GM19324 (cell line): ENCODE measurements at regions not wholly inside any gene's neighbourhood (a gene's known extent, or its start where the extent isn't known, plus 50 kb on each side); places are given as distances from the start of the nearest gene placed in this dataset.

ENCODE experiments used
- ATAC-seq: cut with Tn5 transposase; IDR thresholded peaks from one replicate; pipeline ENCODE4 v1.9.1; 2021; ENCODE audit warnings: mild to moderate bottlenecking, moderate library complexity; ENCODE audit not compliant: unreplicated experiment, low FRiP score

DNA sequence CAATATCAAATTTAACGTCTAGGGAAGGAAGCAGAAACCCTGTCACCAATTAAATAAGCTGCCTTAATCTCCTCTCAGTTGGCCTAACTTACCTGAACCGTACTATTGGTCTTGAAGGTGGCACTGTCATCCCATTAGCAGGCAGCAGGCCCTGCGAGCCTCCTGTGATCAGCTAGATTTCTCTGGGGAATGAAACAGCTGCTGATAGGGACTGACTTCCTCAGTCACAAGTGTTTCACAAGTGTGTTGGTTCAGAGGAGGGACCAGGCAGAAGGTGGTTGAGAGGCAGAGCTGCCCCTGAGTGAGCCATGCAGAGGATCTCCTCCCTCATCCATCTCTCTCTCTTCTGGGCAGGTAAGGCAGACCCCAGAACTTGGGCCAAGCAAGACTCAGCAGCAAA, 166.8 kb downstream of the DAD1 start:
- no peak for ATAC-seq

GRCh38 chr14:22420598-22421186, 168.3 kb downstream of the DAD1 start:
- no peak for ATAC-seq

- no peak for ATAC-seq
These were observed 169.4 kb downstream of the DAD1 start for GRCh38 chr14:22419620-22420019.

- no peak for ATAC-seq
These were observed 170.4 kb downstream of the DAD1 start for GRCh38 chr14:22418631-22419030.

- no peak for ATAC-seq
These were observed 171.1 kb downstream of the DAD1 start for GRCh38 chr14:22417914-22418313.

DNA sequence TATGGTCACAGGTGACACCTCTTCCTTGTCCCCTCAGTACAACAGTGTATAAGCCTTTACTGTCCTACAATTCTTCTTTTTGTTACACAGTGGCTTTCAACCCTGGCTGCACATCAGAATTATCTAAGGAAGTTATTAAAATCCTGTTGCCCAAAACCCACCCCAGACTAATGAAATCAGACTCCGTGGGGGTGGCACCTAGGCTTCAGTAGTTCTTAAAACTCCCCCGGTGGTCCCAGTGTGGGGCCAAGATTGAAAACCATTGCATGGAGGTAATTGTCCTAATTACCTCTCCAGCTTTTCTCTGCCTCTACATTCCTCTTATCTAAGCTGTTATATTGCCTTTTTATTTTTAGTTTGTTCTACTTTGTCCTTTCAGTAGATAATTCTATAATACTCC, 172.8 kb downstream of the DAD1 start:
- ATAC-seq: no peak

DNA sequence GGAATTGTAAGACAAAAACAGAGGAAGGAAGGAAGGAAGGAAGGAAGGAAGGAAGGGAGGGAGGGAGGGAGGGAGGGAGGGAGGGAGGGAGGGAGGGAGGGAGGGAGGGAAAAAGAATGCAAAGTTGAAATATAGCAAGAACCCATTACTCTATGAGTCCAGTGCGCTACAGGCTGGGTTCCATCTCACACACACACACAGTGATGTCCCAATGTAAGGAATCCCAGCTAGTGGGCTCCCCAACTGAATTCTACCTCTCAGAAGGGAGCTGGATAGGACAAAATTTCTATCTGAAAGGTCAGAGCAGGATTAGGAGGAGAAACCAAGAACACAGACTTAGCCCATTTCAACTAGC, 173.4 kb downstream of the DAD1 start:
- ATAC-seq: no peak

DNA sequence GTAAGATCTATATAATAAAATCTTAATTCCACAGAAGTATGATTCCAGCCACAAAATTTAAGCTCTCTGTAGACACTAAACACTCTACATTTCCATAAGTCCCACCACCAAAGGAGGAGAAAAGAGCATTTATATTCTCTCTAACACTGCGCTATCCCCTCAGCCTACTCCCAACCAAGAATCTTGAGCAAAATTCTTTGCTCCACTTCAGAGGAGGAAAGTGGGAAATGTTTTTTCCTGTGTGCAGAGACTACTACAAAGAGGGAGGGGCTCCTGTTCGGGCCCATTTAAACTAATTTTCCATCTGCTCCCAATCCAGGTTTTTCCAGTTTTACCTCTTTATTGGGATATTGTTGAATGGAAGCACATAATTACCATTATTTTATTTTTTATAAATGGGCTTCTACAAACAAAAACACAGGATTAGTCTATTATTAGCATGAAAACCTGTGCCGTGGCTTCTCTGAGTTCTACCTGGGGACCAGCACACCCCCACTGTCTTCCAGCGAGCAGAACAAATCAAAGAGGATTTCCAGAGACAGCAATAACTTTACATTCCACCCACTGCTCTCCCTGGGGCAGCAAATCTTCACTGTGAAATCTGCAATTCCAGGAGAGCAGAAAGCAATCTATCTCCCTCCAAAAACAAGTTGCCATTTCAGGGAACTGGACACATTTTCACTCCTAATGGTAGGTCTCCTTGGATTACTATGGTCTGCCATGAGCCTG, 174.0 kb downstream of the DAD1 start:
- no peak for ATAC-seq

DNA sequence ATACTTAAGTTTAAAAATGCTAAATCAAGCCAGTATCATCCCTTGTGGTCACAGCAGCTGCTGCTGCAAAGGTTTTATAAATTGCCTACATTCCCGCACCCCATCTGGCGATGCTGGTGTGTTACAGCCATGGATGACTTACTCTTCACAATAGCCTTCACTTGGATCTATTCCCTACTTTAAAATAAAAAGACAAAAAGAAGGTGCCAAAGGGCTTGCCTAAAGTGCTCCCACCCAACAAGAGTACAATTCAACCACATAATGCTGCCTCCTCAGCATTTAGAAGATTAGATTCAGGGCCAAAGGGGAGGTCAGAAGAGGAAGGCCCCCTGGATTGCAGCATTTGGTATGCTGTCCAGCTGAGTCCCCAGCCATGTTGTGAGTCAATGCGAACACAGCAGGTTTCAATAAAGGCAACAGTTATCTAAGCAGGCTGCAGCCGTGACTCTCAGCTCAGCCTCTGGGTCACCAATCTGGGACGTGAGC, 176.1 kb downstream of the DAD1 start:
- ATAC-seq: no peak

DNA sequence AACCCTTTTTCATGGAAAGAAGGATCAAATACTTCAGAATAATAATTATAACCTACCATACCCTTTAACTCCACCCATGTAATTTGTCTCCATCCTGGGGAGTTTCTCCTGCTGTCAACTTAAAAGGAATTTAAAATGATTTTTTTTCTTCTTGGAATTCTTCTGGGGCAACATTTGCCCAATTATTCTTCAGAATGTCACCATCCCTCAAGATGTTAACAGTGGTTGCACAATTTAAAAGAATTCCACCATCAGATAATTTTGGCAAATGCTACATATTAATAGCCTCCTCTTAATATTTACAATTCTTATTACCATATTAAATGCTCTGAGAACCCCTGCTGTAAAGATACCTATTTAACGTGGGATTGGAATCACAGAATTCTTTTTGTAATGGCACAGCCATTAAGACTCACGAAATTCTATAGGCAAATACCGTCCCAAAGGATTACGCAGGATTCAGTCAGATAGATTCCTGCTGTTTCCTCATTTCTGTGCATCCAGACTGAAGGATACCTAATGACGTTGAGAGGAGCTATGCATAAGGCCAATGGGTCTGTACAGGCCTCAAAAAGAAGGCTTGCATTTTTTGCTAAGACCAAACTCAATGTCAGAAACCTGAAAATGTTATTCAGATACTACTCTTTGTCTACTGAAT, 177.5 kb downstream of the DAD1 start:
- no peak for ATAC-seq

GRCh38 chr14:22410497-22410896, 178.5 kb downstream of the DAD1 start:
- ATAC-seq: no peak

GRCh38 chr14:22409006-22409405, 180.0 kb downstream of the DAD1 start:
- no peak for ATAC-seq

DNA sequence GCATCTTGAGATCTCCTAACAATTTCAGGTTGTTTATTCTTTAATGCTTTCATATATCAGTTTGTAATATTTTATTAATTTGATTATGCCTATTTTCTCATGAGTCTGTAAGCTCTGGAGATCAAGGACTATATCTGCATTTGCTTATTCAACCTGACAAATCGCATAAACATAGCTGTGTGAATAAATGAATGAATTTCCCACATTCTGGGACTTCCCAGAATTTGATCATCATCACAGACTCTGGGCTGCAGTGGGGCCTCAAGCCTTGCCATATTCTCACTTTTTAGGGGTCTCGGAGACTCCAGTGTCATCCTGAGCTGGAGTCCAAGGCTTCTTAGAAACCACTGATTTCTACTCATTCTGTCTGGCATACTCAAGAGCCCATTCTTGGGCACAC, 180.5 kb downstream of the DAD1 start:
- ATAC-seq: no peak

DNA sequence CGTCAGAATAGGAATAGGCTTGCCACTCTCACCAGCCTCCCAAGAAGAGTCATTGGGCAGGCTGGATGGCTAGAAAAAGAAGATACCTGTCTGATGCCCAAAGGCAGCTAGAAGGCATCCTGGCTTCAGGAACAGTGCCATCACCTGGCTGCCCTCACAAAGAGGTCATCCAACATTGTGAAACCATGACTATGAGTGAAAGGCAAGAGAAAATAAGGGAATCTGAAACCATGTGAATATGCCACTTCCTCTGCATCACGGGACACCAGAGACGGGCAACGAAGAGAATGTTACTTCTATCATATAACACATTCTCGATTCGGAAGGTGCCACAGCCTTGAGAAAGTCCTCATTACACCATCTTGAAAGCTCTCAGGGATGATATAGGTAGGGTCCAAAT, 182.0 kb downstream of the DAD1 start:
- no peak for ATAC-seq

- ATAC-seq: no peak
These were observed 183.8 kb downstream of the DAD1 start for GRCh38 chr14:22405201-22405600.

GRCh38 chr14:22403296-22403695, 185.7 kb downstream of the DAD1 start:
- ATAC-seq: no peak

- no peak for ATAC-seq
These were observed 188.3 kb downstream of the DAD1 start for GRCh38 chr14:22400655-22401259.

DNA sequence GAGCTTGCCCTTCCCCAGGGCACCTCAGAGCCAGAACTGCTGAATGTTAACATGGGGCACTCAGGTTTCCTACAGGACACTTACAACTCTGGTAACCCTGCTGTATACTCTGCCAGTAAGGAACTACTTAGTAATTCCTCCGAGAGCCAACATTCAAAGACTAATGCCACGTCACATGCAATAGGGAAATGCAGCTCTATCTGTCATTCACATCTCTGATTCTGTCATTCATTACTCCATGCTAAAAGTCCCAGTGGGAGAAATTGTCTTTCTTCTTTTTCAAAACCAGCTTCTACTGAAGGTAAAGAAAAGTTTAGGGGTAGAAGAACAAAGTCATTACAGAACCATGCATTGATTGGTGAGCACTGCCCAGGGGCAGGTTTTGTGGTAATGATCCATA, 189.2 kb downstream of the DAD1 start:
- no peak for ATAC-seq

DNA sequence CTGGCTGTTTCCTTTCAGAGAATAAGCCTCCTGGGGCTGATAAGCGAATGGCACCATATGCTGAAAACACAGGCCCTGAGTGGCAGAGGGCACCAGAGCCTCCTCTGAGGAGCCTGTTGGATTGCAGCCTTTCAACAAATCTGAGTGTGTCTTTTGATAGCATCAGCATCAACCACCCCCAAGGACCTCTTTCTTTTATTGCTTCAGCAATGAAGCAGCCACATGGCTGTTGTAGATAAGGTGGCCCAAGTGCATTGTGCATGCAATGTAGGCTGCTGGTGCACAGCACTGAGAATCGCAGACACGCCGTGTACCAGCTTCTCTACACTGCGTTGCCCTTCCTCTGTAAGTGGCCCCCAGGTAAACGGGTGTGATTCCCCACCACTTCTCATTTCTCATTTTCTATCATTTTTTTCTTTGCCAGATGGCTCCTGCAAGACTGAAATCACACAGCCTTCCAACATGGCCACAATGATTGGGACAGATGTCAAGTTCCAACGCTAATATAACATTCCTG, 191.7 kb downstream of the DAD1 start:
- ATAC-seq: no peak

DNA sequence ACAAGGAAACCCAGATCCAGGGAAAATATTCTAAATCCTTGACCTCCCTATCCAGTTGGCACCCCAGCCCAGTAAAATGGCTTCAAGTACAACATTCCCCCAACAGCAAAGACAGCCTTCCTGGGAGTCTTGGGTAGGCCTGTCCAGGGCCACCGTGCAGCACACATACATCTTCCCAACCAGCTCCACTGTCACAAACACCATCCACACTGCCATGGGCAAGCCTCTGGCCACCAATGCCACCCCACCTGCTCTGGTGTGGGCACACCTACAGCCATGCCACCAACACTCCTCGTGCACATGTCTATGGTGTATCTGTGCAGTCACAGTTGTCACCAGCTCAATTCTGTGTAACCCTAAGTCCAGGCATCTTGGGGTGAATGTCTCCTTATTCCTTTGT, 193.2 kb downstream of the DAD1 start:
- ATAC-seq: no peak

DNA sequence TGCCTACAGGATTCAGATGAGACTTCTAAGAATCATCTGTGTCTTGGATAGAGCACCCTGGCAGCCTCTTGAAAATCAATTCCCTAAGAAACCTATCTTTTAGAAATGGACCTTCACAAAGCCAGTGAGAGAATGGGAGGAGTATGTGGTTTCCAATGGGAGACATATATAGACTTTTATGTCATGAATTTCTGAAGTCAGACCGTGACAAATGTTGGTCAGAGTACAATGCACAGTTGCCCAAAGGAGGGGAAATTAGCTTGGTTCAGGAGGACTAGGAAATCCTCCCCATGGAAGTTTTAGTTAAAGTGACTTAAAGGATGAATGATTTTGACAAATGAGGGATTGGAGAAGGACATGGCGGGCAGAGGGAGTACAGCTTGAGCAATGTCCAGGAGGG, 194.4 kb downstream of the DAD1 start:
- ATAC-seq: no peak
